Psoas muscle (tissue), 7 donors: ENCODE measurements at regions not wholly inside any gene's neighbourhood (a gene's known extent, or its start where the extent isn't known, plus 50 kb on each side); places are given as distances from the start of the nearest gene placed in this dataset.

Source experiments
- ATAC-seq, 4 donors: fragments of 200-7000 bp; cut with Tn5 transposase; one replicate each; pipeline ENCODE4 v1.9.1; 2020; ENCODE audit warnings: moderate library complexity in 3 of 4, mild to moderate bottlenecking in 2 of 4
- DNase-seq, 2 donors: peaks; one replicate each; pipeline ENCODE4 v3.0.0-alpha.2; 2020
- H3K27ac ChIP-seq: fragments of 200-600 bp; one replicate; pipeline ENCODE4 v1.8.0; 2022
- H3K27me3 ChIP-seq, 3 donors: fragments of 200-600 bp in 1 of 3; one replicate each; pipeline versions ENCODE4 v1.6.1 to v1.8.0; 2013 to 2022; ENCODE audit warnings: low read length in 2 of 3, mild to moderate bottlenecking in 2 of 3, moderate library complexity in 1 of 3; ENCODE audit not compliant: insufficient read depth in 3 of 3
- H3K36me3 ChIP-seq, 2 donors: fragments of 200-600 bp in 1 of 2; one replicate each; pipeline versions ENCODE4 v1.6.1 to v1.8.0; 2013 to 2022; ENCODE audit warnings: low read depth in 1 of 2, mild to moderate bottlenecking in 1 of 2, moderate library complexity in 1 of 2; ENCODE audit not compliant: insufficient read depth in 1 of 2
- H3K4me1 ChIP-seq: fragments of 200-600 bp; one replicate; pipeline ENCODE4 v1.8.0; 2022
- H3K4me3 ChIP-seq: fragments of 200-600 bp; one replicate; pipeline ENCODE4 v1.8.0; 2022; ENCODE audit warnings: mild to moderate bottlenecking
- H3K9me3 ChIP-seq: fragments of 200-600 bp; one replicate; pipeline ENCODE4 v1.8.0; 2022
- CTCF ChIP-seq: fragments of 200-600 bp; IDR thresholded peaks from one replicate; pipeline ENCODE4 v1.8.0; 2022; ENCODE audit warnings: antibody characterized with exemption
- WGBS, 3 donors: extraction: QIAGEN DNeasy Blood & Tissue Kit; methylation state at CpG; one replicate each; pipeline versions ENCODE4 v1.1.6 to v1.1.7; 2013; 5-methylcytosine and 5-hydroxymethylcytosine counted together
- intact Hi-C, 2 donors: fragments of 100-400 bp; cut with DNase I; formaldehyde crosslinking; loops; one replicate each; pipeline versions ENCODE4 v1.11.0 to v1.14.2; 2022
- donor health status: healthy with polysubstance abuse.
- donor health status: DM: no; HTN: no; CAD: no; lungs with moderate emphysema.
- donor health status: Bipolar disorder and iron deficiency.
- donor health status: healthy.
- donor health status: DM: yes; HTN: yes; CAD: no.
- donor health status: DM: no; HTN: no; CAD: no.
- donor health status: DM: yes; HTN: yes; CAD: no.

GRCh38 chr5:31120642-31120948 lies 72.9 kb upstream of the CDH6 start:
- intact Hi-C loops = no loop called here
- H3K27ac ChIP-seq = no peak overlapping the region
- H3K27me3 ChIP-seq = no peaks in the 10 kb centered on the region
- WGBS, 3 donors = 82 to 86% (median 83%) methylated on average over 3 of the region's 3 CpGs
- H3K4me1 ChIP-seq = no peaks in the 10 kb centered on the region
- ATAC-seq = no peak
- no peak for TF ChIP-seq CTCF
- no peaks in the 10 kb centered on the region for H3K9me3 ChIP-seq
- H3K36me3 ChIP-seq = no peaks in the 10 kb centered on the region
- DNase-seq = no peak
- no peak overlapping the region for H3K4me3 ChIP-seq

GRCh38 chr5:31119938-31120641 lies 73.4 kb upstream of the CDH6 start:
- H3K4me3 ChIP-seq = no peak overlapping the region
- no peaks in the 10 kb centered on the region for H3K9me3 ChIP-seq
- no peak for DNase-seq
- ATAC-seq = no peak
- no peaks in the 10 kb centered on the region for H3K36me3 ChIP-seq
- TF ChIP-seq CTCF = no peak
- intact Hi-C loops = no loop called here
- no peak overlapping the region for H3K27ac ChIP-seq
- no peaks in the 10 kb centered on the region for H3K27me3 ChIP-seq
- H3K4me1 ChIP-seq = no peaks in the 10 kb centered on the region
- 60 to 79% (median 66%) methylated on average over 7 of the region's 7 CpGs for whole genome bisulfite sequencing, 3 donors

GRCh38 chr5:31116466-31117031 lies 76.9 kb upstream of the CDH6 start:
- H3K27ac ChIP-seq = no peak overlapping the region
- H3K27me3 ChIP-seq = no peaks in the 10 kb centered on the region
- no peak overlapping the region for H3K4me3 ChIP-seq
- TF ChIP-seq CTCF = no peak
- no peaks in the 10 kb centered on the region for H3K36me3 ChIP-seq
- intact Hi-C loops = no loop called here
- no peak for ATAC-seq
- WGBS, 3 donors = 85 to 89% (median 85%) methylated on average over 6 of the region's 6 CpGs
- no peaks in the 10 kb centered on the region for H3K4me1 ChIP-seq
- no peak for DNase-seq
- no peaks in the 10 kb centered on the region for H3K9me3 ChIP-seq

GRCh38 chr5:31114817-31115216 lies 78.7 kb upstream of the CDH6 start:
- no peak overlapping the region for H3K27ac ChIP-seq
- no peaks in the 10 kb centered on the region for H3K27me3 ChIP-seq
- H3K4me3 ChIP-seq = no peak overlapping the region
- H3K4me1 ChIP-seq = no peaks in the 10 kb centered on the region
- DNase-seq = no peak
- no peaks in the 10 kb centered on the region for H3K36me3 ChIP-seq
- WGBS, 3 donors = 30 to 34% (median 32%) methylated on average over 2 of the region's 2 CpGs
- no peaks in the 10 kb centered on the region for H3K9me3 ChIP-seq
- TF ChIP-seq CTCF = no peak
- no peak for ATAC-seq
- intact Hi-C loops = no loop called here
